ENCODE measurements at regions not wholly inside any gene's neighbourhood (a gene's known extent, or its start where the extent isn't known, plus 50 kb on each side); places are given as distances from the start of the nearest gene placed in this dataset.

GRCh38 chr6:110039364-110039980, 61.4 kb downstream of the GPR6 start:
- peak; percentile 77 for DNase-seq (ENCODE audit: low spot score)
- TF ChIP-seq CTCF (IDR thresholded peaks at IDR 0.05; ENCODE audit: extremely low read depth, insufficient read depth, missing control alignments): peak; percentile 93
- in situ Hi-C loops (cut with MboI; ENCODE audit: low pct_unique_long_range_greater_than_20kb, low sequenced_read_pairs, unreplicated experiment): loop anchor here (10.0 kb wide), 2 partner anchors 325 to 515 kb away; no protein-coding TSS in a partner anchor

- in situ Hi-C loops (cut with MboI; ENCODE audit: low pct_unique_long_range_greater_than_20kb, low sequenced_read_pairs, unreplicated experiment): loop anchor here (10.0 kb wide), 2 partner anchors 325 to 515 kb away; no protein-coding TSS in a partner anchor
- peak; percentile 50 for TF ChIP-seq CTCF (IDR thresholded peaks at IDR 0.05; ENCODE audit: extremely low read depth, insufficient read depth, missing control alignments)
- DNase-seq (ENCODE audit: low spot score): peak; percentile 43
These were observed 61.9 kb downstream of the GPR6 start for GRCh38 chr6:110039981-110040383.

- in situ Hi-C loops (cut with MboI; ENCODE audit: low pct_unique_long_range_greater_than_20kb, low sequenced_read_pairs, unreplicated experiment): no loop called here
- TF ChIP-seq CTCF (IDR thresholded peaks at IDR 0.05; ENCODE audit: extremely low read depth, insufficient read depth, missing control alignments): no peak
- no peak for DNase-seq (ENCODE audit: low spot score)
These were observed 62.6 kb downstream of the GPR6 start for GRCh38 chr6:110040716-110041115.

GRCh38 chr6:110041126-110041525, 63.0 kb downstream of the GPR6 start:
- in situ Hi-C loops (cut with MboI; ENCODE audit: low pct_unique_long_range_greater_than_20kb, low sequenced_read_pairs, unreplicated experiment): no loop called here
- no peak for DNase-seq (ENCODE audit: low spot score)
- no peak for TF ChIP-seq CTCF (IDR thresholded peaks at IDR 0.05; ENCODE audit: extremely low read depth, insufficient read depth, missing control alignments)

GRCh38 chr6:110041830-110042229, 63.7 kb downstream of the GPR6 start:
- DNase-seq (ENCODE audit: low spot score): no peak
- in situ Hi-C loops (cut with MboI; ENCODE audit: low pct_unique_long_range_greater_than_20kb, low sequenced_read_pairs, unreplicated experiment): no loop called here
- TF ChIP-seq CTCF (IDR thresholded peaks at IDR 0.05; ENCODE audit: extremely low read depth, insufficient read depth, missing control alignments): no peak

GRCh38 chr6:110042670-110043296, 64.7 kb downstream of the GPR6 start:
- no peak for TF ChIP-seq CTCF (IDR thresholded peaks at IDR 0.05; ENCODE audit: extremely low read depth, insufficient read depth, missing control alignments)
- in situ Hi-C loops (cut with MboI; ENCODE audit: low pct_unique_long_range_greater_than_20kb, low sequenced_read_pairs, unreplicated experiment): no loop called here

More at GRCh38 chr6:110042670-110043296, 64.7 kb downstream of the GPR6 start:
- no peak for DNase-seq (ENCODE audit: low spot score)
